Psoas muscle (tissue), 7 donors: ENCODE measurements at regions not wholly inside any gene's neighbourhood (a gene's known extent, or its start where the extent isn't known, plus 50 kb on each side); places are given as distances from the start of the nearest gene placed in this dataset.
"Not testable (repeated sequence)": the region's sequence is repeated elsewhere in the genome, so short reads cannot be mapped to it uniquely, and the experiment has no call there.

ENCODE experiments used
- ATAC-seq, 4 donors: fragments of 200-7000 bp; cut with Tn5 transposase; one replicate each; pipeline ENCODE4 v1.9.1; 2020; ENCODE audit warnings: moderate library complexity in 3 of 4, mild to moderate bottlenecking in 2 of 4
- DNase-seq, 2 donors: peaks; one replicate each; pipeline ENCODE4 v3.0.0-alpha.2; 2020
- H3K27ac ChIP-seq: fragments of 200-600 bp; one replicate; pipeline ENCODE4 v1.8.0; 2022
- H3K27me3 ChIP-seq, 3 donors: fragments of 200-600 bp in 1 of 3; one replicate each; pipeline versions ENCODE4 v1.6.1 to v1.8.0; 2013 to 2022; ENCODE audit warnings: low read length in 2 of 3, mild to moderate bottlenecking in 2 of 3, moderate library complexity in 1 of 3; ENCODE audit not compliant: insufficient read depth in 3 of 3
- H3K36me3 ChIP-seq, 2 donors: fragments of 200-600 bp in 1 of 2; one replicate each; pipeline versions ENCODE4 v1.6.1 to v1.8.0; 2013 to 2022; ENCODE audit warnings: low read depth in 1 of 2, mild to moderate bottlenecking in 1 of 2, moderate library complexity in 1 of 2; ENCODE audit not compliant: insufficient read depth in 1 of 2
- H3K4me1 ChIP-seq: fragments of 200-600 bp; one replicate; pipeline ENCODE4 v1.8.0; 2022
- H3K4me3 ChIP-seq: fragments of 200-600 bp; one replicate; pipeline ENCODE4 v1.8.0; 2022; ENCODE audit warnings: mild to moderate bottlenecking
- H3K9me3 ChIP-seq: fragments of 200-600 bp; one replicate; pipeline ENCODE4 v1.8.0; 2022
- WGBS, 3 donors: extraction: QIAGEN DNeasy Blood & Tissue Kit; methylation state at CpG; one replicate each; pipeline versions ENCODE4 v1.1.6 to v1.1.7; 2013; 5-methylcytosine and 5-hydroxymethylcytosine counted together
- intact Hi-C, 2 donors: fragments of 100-400 bp; cut with DNase I; formaldehyde crosslinking; loops; one replicate each; pipeline versions ENCODE4 v1.11.0 to v1.14.2; 2022
- TF ChIP-seq, protein P1 (sequence below): fragments of 200-600 bp; IDR thresholded peaks from one replicate; pipeline ENCODE4 v1.8.0; 2022; ENCODE audit warnings: antibody characterized with exemption
- donor health status: healthy with polysubstance abuse.
- donor health status: DM: no; HTN: no; CAD: no; lungs with moderate emphysema.
- donor health status: Bipolar disorder and iron deficiency.
- donor health status: healthy.
- donor health status: DM: yes; HTN: yes; CAD: no.
- donor health status: DM: no; HTN: no; CAD: no.
- donor health status: DM: yes; HTN: yes; CAD: no.

- intact Hi-C loops: no loop called here
- TF ChIP-seq, protein P1, sequence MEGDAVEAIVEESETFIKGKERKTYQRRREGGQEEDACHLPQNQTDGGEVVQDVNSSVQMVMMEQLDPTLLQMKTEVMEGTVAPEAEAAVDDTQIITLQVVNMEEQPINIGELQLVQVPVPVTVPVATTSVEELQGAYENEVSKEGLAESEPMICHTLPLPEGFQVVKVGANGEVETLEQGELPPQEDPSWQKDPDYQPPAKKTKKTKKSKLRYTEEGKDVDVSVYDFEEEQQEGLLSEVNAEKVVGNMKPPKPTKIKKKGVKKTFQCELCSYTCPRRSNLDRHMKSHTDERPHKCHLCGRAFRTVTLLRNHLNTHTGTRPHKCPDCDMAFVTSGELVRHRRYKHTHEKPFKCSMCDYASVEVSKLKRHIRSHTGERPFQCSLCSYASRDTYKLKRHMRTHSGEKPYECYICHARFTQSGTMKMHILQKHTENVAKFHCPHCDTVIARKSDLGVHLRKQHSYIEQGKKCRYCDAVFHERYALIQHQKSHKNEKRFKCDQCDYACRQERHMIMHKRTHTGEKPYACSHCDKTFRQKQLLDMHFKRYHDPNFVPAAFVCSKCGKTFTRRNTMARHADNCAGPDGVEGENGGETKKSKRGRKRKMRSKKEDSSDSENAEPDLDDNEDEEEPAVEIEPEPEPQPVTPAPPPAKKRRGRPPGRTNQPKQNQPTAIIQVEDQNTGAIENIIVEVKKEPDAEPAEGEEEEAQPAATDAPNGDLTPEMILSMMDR: no peak
- Histone ChIP-seq H3K4me1 (no peaks in the 10 kb centered on the region), H3K9me3 (no peaks in the 10 kb centered on the region), H3K4me3 (no peak overlapping the region), H3K36me3 (no peaks in the 10 kb centered on the region), H3K27me3 (no peaks in the 10 kb centered on the region), H3K27ac (no peak overlapping the region)
- WGBS, 3 donors: 86 to 90% (median 87%) methylated on average over 4 of the region's 4 CpGs
- DNase-seq (no peak), ATAC-seq (no peak)
Measured at GRCh38 chr4:72779241-72779640, 210.2 kb upstream of the ADAMTS3 start.

- intact Hi-C loops: no loop called here
- no peak for DNase-seq
Measured at GRCh38 chr4:72777436-72777835, 208.4 kb upstream of the ADAMTS3 start.

GRCh38 chr4:72770708-72771107 lies 201.7 kb upstream of the ADAMTS3 start:
- no peak overlapping the region for H3K27ac ChIP-seq
- no peaks in the 10 kb centered on the region for H3K9me3 ChIP-seq
- intact Hi-C loops: no loop called here
- no peak for ATAC-seq
- H3K27me3 ChIP-seq: no peaks in the 10 kb centered on the region
- DNase-seq: no peak
- TF ChIP-seq, protein P1: no peak
- H3K36me3 ChIP-seq: no peaks in the 10 kb centered on the region
- H3K4me1 ChIP-seq: no peaks in the 10 kb centered on the region
- no peak overlapping the region for H3K4me3 ChIP-seq

More at GRCh38 chr4:72777436-72777835, 208.4 kb upstream of the ADAMTS3 start:
- no peaks in the 10 kb centered on the region for H3K9me3 ChIP-seq
- no peak for ATAC-seq
- no peak overlapping the region for H3K4me3 ChIP-seq
- no peak overlapping the region for H3K27ac ChIP-seq
- 63 to 83% (median 78%) methylated on average over 6 of the region's 6 CpGs for WGBS, 3 donors
- H3K4me1 ChIP-seq: no peaks in the 10 kb centered on the region
- TF ChIP-seq, protein P1: no peak
- H3K36me3 ChIP-seq: no peaks in the 10 kb centered on the region
- H3K27me3 ChIP-seq: no peaks in the 10 kb centered on the region

DNA sequence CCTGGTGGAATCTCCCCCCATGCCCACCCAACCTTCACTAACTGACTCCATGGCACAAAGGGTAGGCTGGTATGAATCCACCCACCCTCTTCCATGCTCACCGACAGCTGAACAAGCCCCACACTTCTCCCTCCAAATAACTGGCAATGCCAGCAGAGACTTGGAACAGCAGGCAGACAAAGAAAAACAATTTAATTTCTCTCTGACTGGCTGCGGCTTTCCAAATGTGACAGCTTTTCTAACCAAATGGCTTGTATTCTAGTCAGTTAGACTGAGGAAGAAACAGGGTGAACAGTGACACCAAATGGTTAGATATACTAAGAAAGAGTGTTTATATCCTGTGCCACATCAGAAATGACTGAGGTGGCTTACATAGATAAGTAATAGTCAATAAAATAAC lies 199.3 kb upstream of the ADAMTS3 start:
- H3K9me3 ChIP-seq: no peaks in the 10 kb centered on the region
- no peak for DNase-seq
- H3K36me3 ChIP-seq: no peaks in the 10 kb centered on the region
- intact Hi-C loops: no loop called here
- 50 to 65% (median 55%) methylated on average over 2 of the region's 2 CpGs for WGBS, 3 donors
- no peak overlapping the region for H3K27ac ChIP-seq
- no peak for ATAC-seq
- TF ChIP-seq, protein P1: no peak
- H3K27me3 ChIP-seq: no peaks in the 10 kb centered on the region
- no peak overlapping the region for H3K4me3 ChIP-seq
- no peaks in the 10 kb centered on the region for H3K4me1 ChIP-seq

GRCh38 chr4:72767618-72768302 lies 198.7 kb upstream of the ADAMTS3 start:
- no peaks in the 10 kb centered on the region for H3K36me3 ChIP-seq
- TF ChIP-seq, protein P1: no peak
- no peaks in the 10 kb centered on the region for H3K27me3 ChIP-seq
- DNase-seq: no peak
- no peak overlapping the region for H3K4me3 ChIP-seq
- intact Hi-C loops: no loop called here
- no peak for ATAC-seq
- 60 to 66% (median 63%) methylated on average over 4 of the region's 4 CpGs for WGBS, 3 donors
- no peaks in the 10 kb centered on the region for H3K9me3 ChIP-seq
- no peak overlapping the region for H3K27ac ChIP-seq
- no peaks in the 10 kb centered on the region for H3K4me1 ChIP-seq

- intact Hi-C loops, ATAC-seq, DNase-seq: not testable (repeated sequence)
Measured at GRCh38 chr4:72765788-72766187, 196.8 kb upstream of the ADAMTS3 start.

More at GRCh38 chr4:72765788-72766187, 196.8 kb upstream of the ADAMTS3 start:
- not testable (repeated sequence) for H3K4me3 ChIP-seq, H3K27me3 ChIP-seq, H3K36me3 ChIP-seq, H3K9me3 ChIP-seq, H3K27ac ChIP-seq, H3K4me1 ChIP-seq
- WGBS, 3 donors: 78 to 94% (median 90%) methylated on average over 14 to 19 of the region's 19 CpGs
